HepG2 (cell line): ENCODE measurements at regions not wholly inside any gene's neighbourhood (a gene's known extent, or its start where the extent isn't known, plus 50 kb on each side); places are given as distances from the start of the nearest gene placed in this dataset.

Experiments
- FOXK2 ChIP-seq: fragments of 450-650 bp; IDR thresholded peaks from 2 replicates; pipeline ENCODE4 v1.6.1; 2016
- MLLT10 ChIP-seq: sonication (generic); formaldehyde crosslinking; IDR thresholded peaks from 2 replicates; pipeline ENCODE4 v1.4.0; 2020; ENCODE audit warnings: missing genetic modification reagents
- TF ChIP-seq, protein P1 (sequence below): IDR thresholded peaks from 2 replicates; pipeline ENCODE4 v1.6.1; 2016; ENCODE audit warnings: control low read depth
- TF ChIP-seq, protein P2 (sequence below): sonication (generic); formaldehyde crosslinking; IDR thresholded peaks from 2 replicates; pipeline ENCODE4 v1.5.0; 2020; ENCODE audit warnings: mild to moderate bottlenecking, missing genetic modification reagents, moderate library complexity

DNA sequence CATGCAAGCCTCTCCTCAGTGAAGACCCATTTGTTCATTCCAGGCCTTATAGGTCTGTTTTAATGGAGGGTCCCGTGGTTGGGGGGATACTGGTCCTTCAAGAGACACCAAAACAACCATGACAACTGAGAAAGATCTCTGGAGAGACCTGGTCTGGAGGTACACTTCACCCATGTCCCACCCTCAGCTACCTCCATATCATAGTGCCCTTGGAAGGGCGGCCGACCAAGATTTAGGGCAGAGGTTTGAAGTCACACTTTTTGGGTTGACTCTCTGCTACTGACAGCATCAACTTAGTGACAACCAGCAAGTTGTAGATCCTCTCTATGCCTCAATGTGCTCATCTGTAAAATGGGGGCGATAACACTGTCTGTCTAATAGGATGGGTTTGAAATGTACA lies 177.3 kb downstream of the TSHZ3 start:
- no peak for TF ChIP-seq FOXK2
- TF ChIP-seq MLLT10 (CRISPR knock-in tag), result no peak
- TF ChIP-seq, protein P1, sequence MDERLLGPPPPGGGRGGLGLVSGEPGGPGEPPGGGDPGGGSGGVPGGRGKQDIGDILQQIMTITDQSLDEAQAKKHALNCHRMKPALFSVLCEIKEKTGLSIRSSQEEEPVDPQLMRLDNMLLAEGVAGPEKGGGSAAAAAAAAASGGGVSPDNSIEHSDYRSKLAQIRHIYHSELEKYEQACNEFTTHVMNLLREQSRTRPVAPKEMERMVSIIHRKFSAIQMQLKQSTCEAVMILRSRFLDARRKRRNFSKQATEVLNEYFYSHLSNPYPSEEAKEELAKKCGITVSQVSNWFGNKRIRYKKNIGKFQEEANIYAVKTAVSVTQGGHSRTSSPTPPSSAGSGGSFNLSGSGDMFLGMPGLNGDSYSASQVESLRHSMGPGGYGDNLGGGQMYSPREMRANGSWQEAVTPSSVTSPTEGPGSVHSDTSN (CRISPR knock-in tag), result no peak
- TF ChIP-seq, protein P2, sequence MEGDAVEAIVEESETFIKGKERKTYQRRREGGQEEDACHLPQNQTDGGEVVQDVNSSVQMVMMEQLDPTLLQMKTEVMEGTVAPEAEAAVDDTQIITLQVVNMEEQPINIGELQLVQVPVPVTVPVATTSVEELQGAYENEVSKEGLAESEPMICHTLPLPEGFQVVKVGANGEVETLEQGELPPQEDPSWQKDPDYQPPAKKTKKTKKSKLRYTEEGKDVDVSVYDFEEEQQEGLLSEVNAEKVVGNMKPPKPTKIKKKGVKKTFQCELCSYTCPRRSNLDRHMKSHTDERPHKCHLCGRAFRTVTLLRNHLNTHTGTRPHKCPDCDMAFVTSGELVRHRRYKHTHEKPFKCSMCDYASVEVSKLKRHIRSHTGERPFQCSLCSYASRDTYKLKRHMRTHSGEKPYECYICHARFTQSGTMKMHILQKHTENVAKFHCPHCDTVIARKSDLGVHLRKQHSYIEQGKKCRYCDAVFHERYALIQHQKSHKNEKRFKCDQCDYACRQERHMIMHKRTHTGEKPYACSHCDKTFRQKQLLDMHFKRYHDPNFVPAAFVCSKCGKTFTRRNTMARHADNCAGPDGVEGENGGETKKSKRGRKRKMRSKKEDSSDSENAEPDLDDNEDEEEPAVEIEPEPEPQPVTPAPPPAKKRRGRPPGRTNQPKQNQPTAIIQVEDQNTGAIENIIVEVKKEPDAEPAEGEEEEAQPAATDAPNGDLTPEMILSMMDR (CRISPR knock-in tag), result no peak
